ENCODE measurements at regions not wholly inside any gene's neighbourhood (a gene's known extent, or its start where the extent isn't known, plus 50 kb on each side); places are given as distances from the start of the nearest gene placed in this dataset.
A peak's percentile ranks its signal among the peaks of the same experiment; 100 is the strongest.
"Not testable (repeated sequence)": the region's sequence is repeated elsewhere in the genome, so short reads cannot be mapped to it uniquely, and the experiment has no call there.

- DNase-seq: not testable (repeated sequence)
These were observed 64.5 kb downstream of the SLC30A10 start for GRCh38 chr1:219863816-219864215.

GRCh38 chr1:219862366-219862765 is 66.0 kb downstream of the SLC30A10 start:
- no peak for DNase-seq

GRCh38 chr1:219858980-219859379 is 69.4 kb downstream of the SLC30A10 start:
- peak; percentile 68 for DNase-seq

- no peak for DNase-seq
These were observed 81.0 kb downstream of the SLC30A10 start for GRCh38 chr1:219847215-219847855.

GRCh38 chr1:219839595-219839994 is 88.8 kb downstream of the SLC30A10 start:
- DNase-seq: not testable (repeated sequence)

- DNase-seq: no peak
These were observed 90.4 kb downstream of the SLC30A10 start for GRCh38 chr1:219837994-219838294.

GRCh38 chr1:219837274-219837993 is 90.9 kb downstream of the SLC30A10 start:
- peak; percentile 49 for DNase-seq

GRCh38 chr1:219834314-219834917 is 93.9 kb downstream of the SLC30A10 start:
- DNase-seq: no peak

GRCh38 chr1:219833214-219833815 is 95.0 kb downstream of the SLC30A10 start:
- no peak for DNase-seq

- no peak for DNase-seq
These were observed 102.1 kb downstream of the SLC30A10 start for GRCh38 chr1:219826290-219826689.

GRCh38 chr1:219825355-219825754 is 103.0 kb downstream of the SLC30A10 start:
- no peak for DNase-seq

GRCh38 chr1:219824338-219824737 is 104.0 kb downstream of the SLC30A10 start:
- no peak for DNase-seq

GRCh38 chr1:219820551-219820950 is 107.8 kb downstream of the SLC30A10 start:
- DNase-seq: no peak

- no peak for DNase-seq
These were observed 110.4 kb downstream of the SLC30A10 start for GRCh38 chr1:219817914-219818313.

- no peak for DNase-seq
These were observed 115.1 kb downstream of the SLC30A10 start for GRCh38 chr1:219813294-219813693.

GRCh38 chr1:219812491-219813203 is 115.7 kb downstream of the SLC30A10 start:
- DNase-seq: peak; percentile 28

- no peak for DNase-seq
These were observed 116.3 kb downstream of the SLC30A10 start for GRCh38 chr1:219812086-219812485.

GRCh38 chr1:219810451-219810850 is 117.9 kb downstream of the SLC30A10 start:
- no peak for DNase-seq

- DNase-seq: no peak
These were observed 119.6 kb downstream of the SLC30A10 start for GRCh38 chr1:219808790-219809189.

- no peak for DNase-seq
These were observed 121.7 kb downstream of the SLC30A10 start for GRCh38 chr1:219806642-219807041.

GRCh38 chr1:219806020-219806419 is 122.3 kb downstream of the SLC30A10 start:
- no peak for DNase-seq

- DNase-seq: no peak
These were observed 123.2 kb downstream of the SLC30A10 start for GRCh38 chr1:219805191-219805590.

- DNase-seq: no peak
These were observed 127.1 kb downstream of the SLC30A10 start for GRCh38 chr1:219801156-219801820.
